H9 (cell line): ENCODE measurements at regions not wholly inside any gene's neighbourhood (a gene's known extent, or its start where the extent isn't known, plus 50 kb on each side); places are given as distances from the start of the nearest gene placed in this dataset.

Experiments
- DNase-seq: peaks from one replicate; pipeline ENCODE4 v3.0.0-alpha.2; 2017
- H2AFZ ChIP-seq: one replicate; pipeline ENCODE4 v1.6.1; 2013; ENCODE audit warnings: mild to moderate bottlenecking, low read length, control low read depth, moderate library complexity
- H2AK5ac ChIP-seq: 2 replicates; pipeline ENCODE4 v1.6.1; 2013; ENCODE audit warnings: low read length, control low read depth, mixed read lengths; ENCODE audit not compliant: insufficient read length
- H2BK120ac ChIP-seq: one replicate; pipeline ENCODE4 v1.6.1; 2013; ENCODE audit warnings: low read depth, mild to moderate bottlenecking, low read length, control low read depth, inconsistent platforms; ENCODE audit not compliant: poor library complexity, severe bottlenecking
- H2BK12ac ChIP-seq: 2 replicates; pipeline ENCODE4 v1.6.1; 2013; ENCODE audit warnings: low read length, control low read depth, mixed read lengths, low read depth; ENCODE audit not compliant: insufficient read length
- H2BK15ac ChIP-seq: 2 replicates; pipeline ENCODE4 v1.6.1; 2013; ENCODE audit warnings: low read depth, low read length, control low read depth
- H2BK20ac ChIP-seq: one replicate; pipeline ENCODE4 v1.6.1; 2013; ENCODE audit warnings: low read depth, mild to moderate bottlenecking, low read length, control low read depth, inconsistent platforms; ENCODE audit not compliant: poor library complexity, severe bottlenecking
- H2BK5ac ChIP-seq: 2 replicates; pipeline ENCODE4 v1.6.1; 2013; ENCODE audit warnings: low read length, control low read depth, mixed read lengths; ENCODE audit not compliant: insufficient read length
- H3K14ac ChIP-seq: 2 replicates; pipeline ENCODE4 v1.6.1; 2013; ENCODE audit warnings: low read length, control low read depth; ENCODE audit not compliant: insufficient read depth
- H3K18ac ChIP-seq: 2 replicates; pipeline ENCODE4 v1.6.1; 2013; ENCODE audit warnings: low read depth, mild to moderate bottlenecking, mixed read lengths, low read length, control low read depth; ENCODE audit not compliant: insufficient read length
- H3K23ac ChIP-seq: 2 replicates; pipeline ENCODE4 v1.6.1; 2013; ENCODE audit warnings: low read length, control low read depth, mixed read lengths, low read depth; ENCODE audit not compliant: insufficient read length
- H3K23me2 ChIP-seq: 2 replicates; pipeline ENCODE4 v1.6.1; 2013; ENCODE audit warnings: low read depth, mild to moderate bottlenecking, mixed read lengths, low read length, control low read depth; ENCODE audit not compliant: insufficient read length, poor library complexity, severe bottlenecking
- H3K27ac ChIP-seq: 2 replicates; pipeline ENCODE4 v1.5.1; 2013; ENCODE audit warnings: low read length, control low read depth, mixed read lengths, low read depth; ENCODE audit not compliant: insufficient read length
- H3K27me3 ChIP-seq: 2 replicates; pipeline ENCODE4 v1.6.1; 2013; ENCODE audit warnings: low read length, control low read depth, inconsistent platforms; ENCODE audit not compliant: insufficient read depth
- H3K4ac ChIP-seq: 2 replicates; pipeline ENCODE4 v1.6.1; 2013; ENCODE audit warnings: low read depth, mild to moderate bottlenecking, control low read depth, inconsistent platforms, low read length, moderate library complexity
- H3K4me1 ChIP-seq: 2 replicates; pipeline ENCODE4 v1.6.1; 2013; ENCODE audit warnings: low read length, control low read depth, inconsistent platforms; ENCODE audit not compliant: insufficient read depth
- H3K4me2 ChIP-seq: 2 replicates; pipeline ENCODE4 v1.6.1; 2013; ENCODE audit warnings: low read length, control low read depth, mixed read lengths; ENCODE audit not compliant: insufficient read length, insufficient read depth
- H3K56ac ChIP-seq: 2 replicates; pipeline ENCODE4 v1.6.1; 2013; ENCODE audit warnings: low read depth, mild to moderate bottlenecking, mixed read lengths, low read length, control low read depth; ENCODE audit not compliant: insufficient read length
- H3K79me1 ChIP-seq: 2 replicates; pipeline ENCODE4 v1.6.1; 2013; ENCODE audit warnings: low read depth, mild to moderate bottlenecking, moderate library complexity, low read length, control low read depth, inconsistent platforms; ENCODE audit not compliant: insufficient read depth, poor library complexity, severe bottlenecking
- H3K79me2 ChIP-seq: 2 replicates; pipeline ENCODE4 v1.6.1; 2013; ENCODE audit warnings: low read length, control low read depth, inconsistent platforms; ENCODE audit not compliant: insufficient read depth
- H3K9ac ChIP-seq: 2 replicates; pipeline ENCODE4 v1.6.1; 2013; ENCODE audit warnings: low read length, control low read depth, mixed read lengths; ENCODE audit not compliant: insufficient read length; ENCODE audit errors: extremely low read depth
- H3K9me3 ChIP-seq: one replicate; pipeline ENCODE4 v1.6.1; 2013; ENCODE audit warnings: low read depth, low read length, inconsistent platforms; ENCODE audit not compliant: control insufficient read depth
- H3T11ph ChIP-seq: one replicate; pipeline ENCODE4 v1.6.1; 2013; ENCODE audit warnings: mild to moderate bottlenecking, low read length, control low read depth, inconsistent platforms
- H4K20me1 ChIP-seq: one replicate; pipeline ENCODE4 v1.6.1; 2013; ENCODE audit not compliant: control insufficient read depth, insufficient read length, insufficient read depth
- H4K5ac ChIP-seq: 2 replicates; pipeline ENCODE4 v1.6.1; 2013; ENCODE audit warnings: low read depth, mild to moderate bottlenecking, mixed read lengths, low read length, control low read depth; ENCODE audit not compliant: insufficient read length
- H4K8ac ChIP-seq: replicated peaks from 2 replicates; pipeline ENCODE4 v1.6.1; 2013; ENCODE audit warnings: low read length, control low read depth, mixed read lengths, low read depth; ENCODE audit not compliant: insufficient read length
- H4K91ac ChIP-seq: 2 replicates; pipeline ENCODE4 v1.6.1; 2013; ENCODE audit warnings: low read depth, mild to moderate bottlenecking, moderate library complexity, mixed read lengths, low read length, control low read depth; ENCODE audit not compliant: insufficient read length
- H3K27ac Mint-ChIP-seq, 3 experiments: 2 replicates in 2 of 3; 3 replicates in 1 of 3; pipeline ENCODE4 v1.8.0; 2020 to 2021; ENCODE audit warnings: mixed read lengths in 3 of 3, mild to moderate bottlenecking in 1 of 3, moderate library complexity in 1 of 3
- H3K27me3 Mint-ChIP-seq: 2 replicates; pipeline ENCODE4 v1.8.0; 2021; ENCODE audit warnings: low read depth, mild to moderate bottlenecking, moderate library complexity, mixed read lengths
- H3K36me3 Mint-ChIP-seq, 3 experiments: 2 replicates in 2 of 3; 3 replicates in 1 of 3; pipeline ENCODE4 v1.8.0; 2020 to 2021; ENCODE audit warnings: low read depth in 3 of 3, mixed read lengths in 3 of 3; ENCODE audit not compliant: insufficient read depth in 1 of 3
- H3K4me1 Mint-ChIP-seq, 2 experiments: 2 replicates each; pipeline ENCODE4 v1.8.0; 2020; ENCODE audit warnings: mixed read lengths in 2 of 2
- H3K4me3 Mint-ChIP-seq, 2 experiments: 2 replicates in 1 of 2; 3 replicates in 1 of 2; pipeline ENCODE4 v1.8.0; 2020 to 2021; ENCODE audit warnings: mild to moderate bottlenecking in 2 of 2, mixed read lengths in 2 of 2, moderate library complexity in 1 of 2
- H3K9me3 Mint-ChIP-seq, 2 experiments: 2 replicates in 1 of 2; 3 replicates in 1 of 2; pipeline ENCODE4 v1.8.0; 2020; ENCODE audit warnings: mild to moderate bottlenecking in 2 of 2, mixed read lengths in 2 of 2, moderate library complexity in 1 of 2
- WGBS: extraction: QIAGEN DNeasy Blood & Tissue Kit; methylation state at CpG from one replicate; pipeline ENCODE4 v1.1.7; 2013; ENCODE audit warnings: missing lambda C conversion rate, low lambda C conversion rate, mixed read lengths; ENCODE audit not compliant: insufficient read length; ENCODE audit errors: extremely low coverage; 5-methylcytosine and 5-hydroxymethylcytosine counted together
- TF ChIP-seq, protein P1 (sequence below): fragments of 200-600 bp; sonication (generic); conservative IDR thresholded peaks from 3 replicates; pipeline ENCODE4 v1.8.0; 2021; ENCODE audit warnings: antibody characterized with exemption, mild to moderate bottlenecking

DNA sequence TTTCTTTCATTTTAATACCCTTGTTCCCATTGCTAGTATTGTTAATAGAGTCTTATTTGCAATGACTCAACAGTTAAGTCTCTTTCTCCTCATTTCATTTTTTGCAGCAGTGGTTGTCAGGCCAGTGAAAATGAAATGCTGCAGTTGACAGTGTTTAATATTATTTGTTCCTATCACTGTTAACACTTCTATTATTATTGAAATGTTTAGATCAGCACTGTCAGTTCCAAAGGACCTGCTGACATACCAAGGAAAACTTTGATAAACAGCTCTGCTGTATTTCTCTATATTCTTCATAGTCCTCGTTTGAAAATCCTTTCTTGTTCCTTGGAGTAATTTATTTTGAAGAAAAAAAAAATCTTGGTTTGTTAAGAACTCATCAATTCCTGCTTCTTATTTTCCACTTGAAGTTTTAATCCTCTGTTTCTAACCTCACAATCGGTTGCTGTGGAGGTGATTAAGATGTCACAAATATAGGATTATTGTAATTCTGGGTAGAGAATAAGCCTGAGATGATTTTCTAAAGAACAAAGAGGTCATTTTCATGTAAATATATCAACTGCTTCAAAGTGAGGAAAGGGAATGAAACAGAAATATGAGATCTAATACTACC is 1065.9 kb upstream of the CITED2 start:
- Histone ChIP-seq H3K27ac (no peak overlapping the region), H2AK5ac (no peak overlapping the region), H4K20me1 (no peaks in the 10 kb centered on the region), H2BK15ac (no peak overlapping the region), H2BK5ac (no peak overlapping the region), H4K8ac (no peak overlapping the region), H3K18ac (no peak overlapping the region), H2BK20ac (no peak overlapping the region), H3K4me2 (no peak overlapping the region), H4K5ac (no peak overlapping the region), H3K27me3 (no peaks in the 10 kb centered on the region), H3K56ac (no peak overlapping the region), H3K9me3 (no peaks in the 10 kb centered on the region), H2BK120ac (no peak overlapping the region), H3K4ac (no peak overlapping the region), H3K14ac (no peak overlapping the region), H3K9ac (no peak overlapping the region), H2BK12ac (no peak overlapping the region), H3K79me1 (no peaks in the 10 kb centered on the region), H4K91ac (no peak overlapping the region), H3K23ac (no peak overlapping the region), H3K23me2 (no peaks in the 10 kb centered on the region), H3K4me1 (peaks cover 3% of the 10 kb centered on the region; the same call in 1 of the 2 replicates), H3T11ph (no peak overlapping the region), H3K79me2 (no peaks in the 10 kb centered on the region), H2AFZ (no peak overlapping the region)
- no peak overlapping the region for H3K4me3 Mint-ChIP-seq
- H3K4me1 Mint-ChIP-seq: peaks cover 47 to 50% of the 10 kb centered on the region in 2 experiments
- H3K27me3 Mint-ChIP-seq: no peaks in the 10 kb centered on the region
- peaks cover 4 to 21% (median 16%) of the 10 kb centered on the region in 3 experiments; a peak in 6 of 7 replicates for H3K36me3 Mint-ChIP-seq
- TF ChIP-seq, protein P1, sequence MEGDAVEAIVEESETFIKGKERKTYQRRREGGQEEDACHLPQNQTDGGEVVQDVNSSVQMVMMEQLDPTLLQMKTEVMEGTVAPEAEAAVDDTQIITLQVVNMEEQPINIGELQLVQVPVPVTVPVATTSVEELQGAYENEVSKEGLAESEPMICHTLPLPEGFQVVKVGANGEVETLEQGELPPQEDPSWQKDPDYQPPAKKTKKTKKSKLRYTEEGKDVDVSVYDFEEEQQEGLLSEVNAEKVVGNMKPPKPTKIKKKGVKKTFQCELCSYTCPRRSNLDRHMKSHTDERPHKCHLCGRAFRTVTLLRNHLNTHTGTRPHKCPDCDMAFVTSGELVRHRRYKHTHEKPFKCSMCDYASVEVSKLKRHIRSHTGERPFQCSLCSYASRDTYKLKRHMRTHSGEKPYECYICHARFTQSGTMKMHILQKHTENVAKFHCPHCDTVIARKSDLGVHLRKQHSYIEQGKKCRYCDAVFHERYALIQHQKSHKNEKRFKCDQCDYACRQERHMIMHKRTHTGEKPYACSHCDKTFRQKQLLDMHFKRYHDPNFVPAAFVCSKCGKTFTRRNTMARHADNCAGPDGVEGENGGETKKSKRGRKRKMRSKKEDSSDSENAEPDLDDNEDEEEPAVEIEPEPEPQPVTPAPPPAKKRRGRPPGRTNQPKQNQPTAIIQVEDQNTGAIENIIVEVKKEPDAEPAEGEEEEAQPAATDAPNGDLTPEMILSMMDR: no peak
- peak overlapping the region; percentile 60 to 91 (median 84); a peak in 5 of 7 replicates for H3K27ac Mint-ChIP-seq
- peaks cover 18% of the 10 kb centered on the region in 2 experiments for H3K9me3 Mint-ChIP-seq
- DNase-seq: no peak
- WGBS: no CpG with 5 or more reads among the region's 2 CpGs
